GM12873 (cell line): ENCODE measurements at regions not wholly inside any gene's neighbourhood (a gene's known extent, or its start where the extent isn't known, plus 50 kb on each side); places are given as distances from the start of the nearest gene placed in this dataset.

Experiments used
- CTCF ChIP-seq: IDR thresholded peaks from 2 replicates; pipeline ENCODE4 v1.5.1; 2012; ENCODE audit warnings: low read depth, mild to moderate bottlenecking, moderate library complexity, low read length, control low read depth; ENCODE audit not compliant: insufficient read depth; ENCODE audit errors: missing control alignments

GRCh38 chr7:67301667-67302066 is 305.0 kb downstream of the TYW1 start:
- no peak for TF ChIP-seq CTCF

DNA sequence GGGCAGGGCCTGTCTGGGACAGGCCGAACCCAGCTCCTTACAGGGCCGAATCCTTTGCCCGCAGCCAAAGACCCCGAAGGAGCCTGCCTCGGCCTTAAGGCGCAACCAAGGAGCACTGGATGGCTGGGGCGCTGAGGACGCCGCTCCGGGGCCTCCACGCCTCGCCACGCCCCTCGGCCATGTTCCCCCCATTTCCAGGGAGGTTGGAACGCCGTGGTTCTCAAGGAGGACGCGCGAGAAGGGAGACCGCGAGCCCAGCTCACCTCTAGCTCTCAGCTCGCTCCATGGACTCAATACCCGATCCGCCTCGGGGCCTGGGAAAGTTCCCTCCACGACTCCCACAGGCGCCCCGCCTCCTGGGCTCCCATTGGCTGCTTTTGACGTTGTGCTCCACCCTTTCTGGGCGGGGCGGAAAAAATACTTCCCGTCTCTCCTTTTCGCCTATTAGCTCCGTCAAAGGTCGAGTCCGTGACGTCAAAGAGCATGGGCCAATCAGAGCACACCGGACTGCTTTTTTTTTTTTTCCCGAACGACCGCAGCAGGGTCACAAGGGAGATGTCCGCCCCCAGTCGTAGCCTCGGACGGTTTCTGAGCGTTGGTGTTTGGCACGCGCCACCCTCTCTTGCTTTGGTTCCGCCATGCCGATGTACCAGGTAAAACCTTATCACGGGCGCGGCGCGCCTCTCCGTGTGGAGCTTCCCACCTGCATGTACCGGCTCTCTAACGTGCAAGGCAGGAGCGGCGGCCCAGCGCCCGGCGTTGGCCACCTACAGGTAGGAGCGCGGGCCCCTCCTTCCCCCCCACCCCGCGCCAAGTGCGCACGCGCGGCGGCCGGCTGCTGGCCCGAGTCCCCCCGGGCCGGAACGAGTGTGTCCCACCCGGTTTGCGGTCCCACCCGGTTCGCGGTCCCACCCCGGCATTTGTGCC is 305.7 kb downstream of the TYW1 start:
- peak; percentile 22 for TF ChIP-seq CTCF

GRCh38 chr7:67306331-67306730 is 309.7 kb downstream of the TYW1 start:
- TF ChIP-seq CTCF, result no peak

DNA sequence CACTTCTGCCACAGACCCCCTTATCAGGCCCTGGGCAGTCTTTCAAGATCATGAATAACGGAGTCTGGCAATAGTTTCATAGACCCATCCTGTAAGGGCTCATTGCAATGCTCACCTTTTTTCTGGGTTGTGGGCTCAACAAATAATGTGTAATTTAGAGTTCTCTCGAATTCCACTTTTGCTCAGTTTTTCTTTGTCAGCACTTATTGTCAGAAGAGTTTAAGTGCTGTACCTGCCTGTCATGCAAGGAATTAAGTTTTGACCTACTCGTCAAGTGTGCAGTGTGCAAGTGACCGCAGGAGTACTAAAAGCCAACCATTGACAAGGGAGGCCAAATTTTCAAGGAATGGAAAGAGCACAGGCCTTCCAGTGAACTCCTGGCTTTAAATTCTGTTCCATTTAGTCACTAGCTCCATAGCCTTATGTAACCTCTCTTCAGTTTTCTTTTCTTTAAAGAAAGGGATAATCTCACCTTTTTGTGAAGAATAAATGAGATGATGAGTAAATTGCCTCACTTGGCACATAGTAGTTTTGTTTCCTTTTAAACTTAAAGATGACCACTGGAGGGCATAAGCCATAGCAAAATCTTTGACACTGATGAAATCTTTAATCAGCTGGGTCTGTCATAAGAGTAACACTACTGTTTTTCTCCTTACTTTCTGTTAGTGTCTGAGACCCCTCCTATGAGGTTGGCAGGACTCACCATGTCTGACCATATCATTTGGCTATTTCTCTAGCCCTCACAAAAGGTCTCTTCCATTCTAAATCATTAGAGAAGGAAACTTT is 313.3 kb downstream of the TYW1 start:
- no peak for TF ChIP-seq CTCF

DNA sequence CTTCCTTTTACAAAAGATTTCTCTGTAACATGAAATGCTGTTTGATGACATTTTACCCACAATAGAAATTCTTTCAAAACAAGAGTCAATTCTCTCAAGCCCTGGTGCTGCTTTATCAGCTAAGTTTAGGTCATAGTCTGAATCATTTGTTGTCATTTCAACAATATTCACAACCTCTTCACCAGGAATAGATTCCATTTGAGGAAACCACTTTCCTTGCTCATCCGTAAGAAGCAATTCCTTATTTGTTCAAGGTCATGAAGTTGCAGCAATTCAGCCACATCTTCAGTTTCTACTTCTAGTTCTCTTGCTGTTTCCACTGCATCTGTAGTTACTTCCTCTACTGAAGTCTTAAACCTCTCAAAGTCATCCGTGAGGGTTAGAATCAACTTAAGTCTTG is 315.3 kb downstream of the TYW1 start:
- TF ChIP-seq CTCF, result no peak

GRCh38 chr7:67313213-67313612 is 316.6 kb downstream of the TYW1 start:
- no peak for TF ChIP-seq CTCF

GRCh38 chr7:67341153-67341768 is 344.6 kb downstream of the TYW1 start:
- no peak for TF ChIP-seq CTCF
